ENCODE measurements at regions not wholly inside any gene's neighbourhood (a gene's known extent, or its start where the extent isn't known, plus 50 kb on each side); places are given as distances from the start of the nearest gene placed in this dataset.
"Not testable (repeated sequence)": the region's sequence is repeated elsewhere in the genome, so short reads cannot be mapped to it uniquely, and the experiment has no call there.

DNA sequence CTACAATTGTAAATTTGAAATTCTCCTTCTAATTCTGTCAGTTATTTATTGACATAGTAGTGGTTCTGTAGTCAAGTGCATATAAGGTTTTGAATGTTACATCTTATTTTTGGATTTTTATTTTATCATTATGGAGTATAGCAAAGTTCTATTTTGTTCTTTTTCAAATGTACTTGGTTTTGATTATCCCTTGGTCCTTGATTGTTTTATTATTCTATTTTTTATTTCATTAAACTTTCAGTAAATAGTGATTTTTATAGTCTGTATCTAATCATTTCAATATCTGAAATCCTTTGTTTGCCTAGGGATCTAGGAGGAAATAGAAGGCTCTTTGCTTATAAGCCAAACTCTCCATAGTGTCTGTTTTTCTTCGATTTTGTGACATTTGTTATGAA lies 87.8 kb downstream of the HFE start:
- DNase-seq (ENCODE audit: low read depth in 3 of 3), result no peak

DNA sequence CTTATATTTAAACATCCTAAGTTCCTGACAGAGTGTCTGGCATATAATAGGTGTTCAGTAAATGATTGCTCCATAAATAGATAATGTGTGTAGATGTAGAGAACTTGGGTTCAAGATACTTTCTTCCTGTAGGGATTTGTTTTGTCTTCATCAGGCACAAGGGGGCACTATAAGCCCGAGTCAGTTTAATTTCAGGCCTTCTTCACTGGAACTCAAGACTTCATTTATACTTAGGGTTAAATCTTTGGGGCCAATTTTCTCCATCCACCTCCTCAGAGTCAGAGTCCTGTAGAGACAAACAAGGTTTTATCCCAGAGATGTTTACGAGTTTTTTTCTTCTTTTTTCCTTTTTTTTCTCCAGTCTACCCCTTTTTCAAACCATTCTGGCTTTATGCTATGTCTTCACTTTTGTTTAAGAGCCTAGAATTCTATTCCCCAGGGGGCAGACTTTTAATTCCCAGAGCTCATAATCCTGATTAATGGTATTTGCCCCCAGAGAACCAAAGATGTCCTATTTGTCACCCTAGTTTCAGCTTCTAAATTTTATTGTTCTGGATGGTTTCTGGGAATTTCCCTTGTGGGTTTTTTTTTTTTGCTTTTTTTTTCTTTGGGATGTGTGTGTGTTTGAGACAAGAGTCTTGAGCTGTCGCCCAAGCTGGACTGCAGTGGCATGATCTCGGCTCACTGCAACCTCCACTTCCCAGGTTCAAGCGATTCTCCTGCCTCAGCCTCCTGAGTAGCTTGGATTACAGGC lies 88.4 kb downstream of the HFE start:
- no peak for DNase-seq (ENCODE audit: low read depth in 3 of 3)

DNA sequence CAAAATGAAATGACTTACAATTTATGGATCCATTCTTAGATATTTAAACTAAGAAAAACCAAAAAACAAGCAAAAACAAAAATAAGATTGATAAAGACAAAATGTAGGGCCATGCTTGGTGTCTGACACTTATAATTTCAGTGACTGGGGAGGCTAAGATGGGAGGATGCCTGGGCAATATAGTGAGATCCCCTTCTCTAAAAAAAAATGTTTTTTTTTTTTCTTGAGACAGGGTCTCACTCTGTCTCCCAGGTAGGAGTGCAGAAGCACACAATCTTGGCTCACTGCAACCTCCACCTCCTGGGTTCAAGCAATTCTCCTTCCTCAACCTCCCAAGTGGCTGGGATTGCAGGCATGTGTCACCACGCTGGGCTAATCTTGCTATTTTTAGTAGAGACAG lies 92.4 kb downstream of the HFE start:
- DNase-seq (ENCODE audit: low read depth in 3 of 3), result no peak

DNA sequence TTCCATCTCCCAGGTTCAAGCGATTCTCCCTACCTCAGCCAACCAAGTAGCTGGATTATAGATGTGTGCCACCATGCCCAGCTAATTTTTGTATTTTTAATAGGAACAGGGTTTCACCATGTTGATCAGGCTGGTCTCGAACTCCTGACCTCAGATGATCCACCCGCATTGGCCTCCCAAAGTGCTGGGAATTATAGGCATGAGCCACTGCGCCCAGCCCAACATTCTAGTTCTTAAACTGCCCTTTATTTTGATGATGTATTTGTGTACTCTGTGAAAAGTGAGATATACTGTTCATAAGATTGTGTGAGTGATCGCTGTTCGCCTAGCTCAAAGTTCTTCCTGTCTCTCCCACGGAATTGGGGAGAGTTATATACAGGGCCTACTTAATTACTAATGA lies 93.1 kb downstream of the HFE start:
- no peak for DNase-seq (ENCODE audit: low read depth in 3 of 3)

DNA sequence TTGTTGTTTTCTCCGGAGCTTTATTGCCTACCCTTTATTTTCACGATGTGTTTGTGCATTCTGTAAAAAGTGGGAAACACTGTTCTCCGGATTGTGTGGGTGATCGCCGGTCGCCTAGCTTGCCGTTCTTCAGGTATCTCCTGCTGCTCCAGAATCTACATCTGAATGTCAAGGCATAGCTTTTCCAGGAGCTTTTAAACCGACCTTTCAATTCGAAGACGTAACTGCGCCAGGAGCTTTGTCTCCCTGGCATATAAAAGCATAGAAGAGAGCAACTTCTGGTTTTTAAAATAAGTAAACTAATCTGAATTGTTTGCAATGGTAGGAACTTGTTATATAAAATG lies 96.0 kb downstream of the HFE start:
- no peak for DNase-seq (ENCODE audit: low read depth in 3 of 3)

DNA sequence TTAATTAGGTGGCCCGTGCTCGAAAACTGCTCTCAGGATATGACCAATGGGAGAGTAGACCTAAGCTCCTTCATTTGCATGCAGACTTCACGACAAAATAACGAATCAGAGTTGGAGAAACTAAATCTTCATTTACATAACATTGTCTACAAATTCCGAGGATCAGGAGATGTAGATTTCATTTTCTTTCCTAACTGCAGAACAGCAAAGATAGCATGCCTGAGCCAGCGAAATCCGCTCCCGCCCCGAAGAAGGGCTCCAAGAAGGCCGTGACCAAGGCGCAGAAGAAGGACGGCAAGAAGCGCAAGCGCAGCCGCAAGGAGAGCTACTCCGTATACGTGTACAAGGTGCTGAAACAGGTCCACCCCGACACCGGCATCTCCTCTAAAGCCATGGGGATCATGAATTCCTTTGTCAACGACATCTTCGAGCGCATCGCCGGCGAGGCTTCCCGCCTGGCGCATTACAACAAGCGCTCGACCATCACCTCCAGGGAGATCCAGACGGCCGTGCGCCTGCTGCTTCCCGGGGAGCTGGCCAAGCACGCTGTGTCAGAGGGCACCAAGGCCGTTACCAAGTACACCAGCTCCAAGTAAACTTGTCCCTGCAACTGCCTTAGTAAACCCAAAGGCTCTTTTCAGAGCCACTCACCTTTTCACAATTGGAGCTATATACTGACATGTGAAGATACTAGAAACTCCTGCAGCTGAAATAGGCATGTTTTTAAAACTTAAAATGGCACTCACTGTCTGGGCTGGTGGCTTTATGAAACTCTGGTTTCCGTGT lies 96.5 kb downstream of the HFE start:
- peak in 1 of 3 donors; percentile 64 for DNase-seq (ENCODE audit: low read depth in 3 of 3)

DNA sequence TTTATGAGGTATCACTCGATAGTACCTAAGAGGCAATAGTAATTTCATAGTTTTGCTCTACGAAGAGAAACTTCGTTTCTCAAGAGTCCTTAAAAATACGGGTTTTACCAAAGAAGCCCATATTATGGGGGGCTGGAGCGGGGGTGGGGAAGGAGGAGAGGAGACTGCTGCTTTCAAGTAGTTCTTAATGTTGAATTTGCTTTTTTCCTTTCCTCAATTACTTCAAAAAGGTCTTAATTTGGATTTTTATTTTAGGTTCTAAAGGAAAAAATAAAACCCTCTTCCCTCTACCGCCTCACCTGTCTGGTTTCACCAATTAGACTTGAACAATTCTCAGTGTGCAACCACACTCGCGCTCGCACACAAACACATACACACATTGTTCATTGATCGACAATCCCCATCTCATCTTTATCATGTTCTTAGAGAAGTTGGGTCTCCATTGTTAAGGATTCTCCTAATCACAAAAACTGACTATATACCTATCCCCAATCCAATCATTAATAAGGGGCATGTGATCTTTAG lies 97.2 kb downstream of the HFE start:
- no peak for DNase-seq (ENCODE audit: low read depth in 3 of 3)

DNA sequence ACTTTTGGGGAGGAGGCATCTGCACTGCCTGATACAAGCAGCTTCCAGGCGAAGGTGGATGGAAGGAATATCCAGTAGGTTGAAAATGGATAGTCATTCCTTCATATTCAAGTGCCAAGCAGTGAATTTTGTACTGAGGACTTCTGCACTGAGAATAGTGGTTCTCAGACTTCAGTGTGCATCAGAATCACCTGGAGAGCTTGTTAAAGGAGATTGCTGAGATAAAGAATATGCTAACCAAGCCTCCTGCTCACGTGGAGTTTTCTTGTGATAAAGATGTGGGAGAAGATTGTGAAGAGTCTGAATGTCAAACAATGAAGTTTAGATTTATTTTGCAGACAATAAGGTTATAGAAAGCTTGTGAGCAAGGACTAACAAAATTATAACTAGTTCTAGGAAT lies 97.8 kb downstream of the HFE start:
- DNase-seq (ENCODE audit: low read depth in 3 of 3), result no peak

DNA sequence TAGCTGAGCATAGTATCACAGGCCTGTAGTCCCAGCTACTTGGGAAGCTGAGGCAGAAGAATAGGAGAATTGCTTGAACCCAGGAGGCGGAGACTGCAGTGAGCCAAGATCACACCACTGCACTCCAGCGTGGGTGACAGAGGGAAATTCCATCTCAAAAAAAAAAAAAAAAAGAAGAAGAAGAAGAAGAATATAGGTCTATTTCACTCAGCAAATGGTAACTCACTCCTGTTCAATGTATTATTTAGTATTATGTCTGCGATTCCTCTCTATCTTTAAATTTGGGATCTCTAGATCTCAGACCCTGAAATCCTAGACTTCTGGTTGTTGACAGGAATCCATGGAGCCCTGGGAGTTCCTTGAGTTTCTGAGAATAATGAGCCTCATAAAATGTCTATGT lies 98.6 kb downstream of the HFE start:
- DNase-seq (ENCODE audit: low read depth in 3 of 3), result no peak

DNA sequence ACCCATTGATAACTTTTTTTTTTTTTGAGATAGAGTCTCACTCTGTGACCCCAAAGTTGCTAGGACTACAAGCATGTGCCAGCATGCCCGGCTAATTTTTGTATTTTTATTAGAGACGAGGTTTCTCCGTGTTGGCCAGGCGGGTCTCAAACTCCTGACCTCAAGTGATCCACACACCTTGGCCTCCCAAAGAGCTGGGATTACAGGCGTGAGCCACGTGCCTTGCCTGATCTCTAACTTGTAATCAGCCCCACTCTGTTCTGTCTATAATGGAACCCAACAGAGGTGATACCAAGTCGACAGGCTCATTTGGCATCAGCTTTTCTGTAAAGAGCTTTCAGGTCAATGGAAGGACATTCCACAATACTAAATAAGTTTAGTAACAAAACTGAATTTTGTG lies 99.4 kb downstream of the HFE start:
- DNase-seq (ENCODE audit: low read depth in 3 of 3), result no peak

DNA sequence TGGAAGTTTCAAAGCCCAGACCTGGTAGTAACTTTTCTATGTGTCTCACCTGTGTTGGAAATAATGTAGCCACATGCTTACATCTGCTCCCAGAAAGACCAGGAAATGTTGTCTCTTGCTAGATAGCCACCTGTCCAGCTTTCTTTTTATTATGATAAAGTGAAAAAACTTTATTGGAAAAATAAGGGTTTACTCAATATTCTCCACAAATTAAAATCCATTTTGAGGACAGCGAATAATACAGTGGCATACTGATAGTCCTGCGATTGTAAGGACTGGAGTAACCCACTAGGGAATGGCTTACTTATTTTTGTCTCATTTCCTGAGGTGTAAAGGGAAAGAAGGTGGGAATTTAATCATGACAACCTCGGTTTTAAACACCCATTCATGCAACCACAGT lies 100.1 kb downstream of the HFE start:
- no peak for DNase-seq (ENCODE audit: low read depth in 3 of 3)

DNA sequence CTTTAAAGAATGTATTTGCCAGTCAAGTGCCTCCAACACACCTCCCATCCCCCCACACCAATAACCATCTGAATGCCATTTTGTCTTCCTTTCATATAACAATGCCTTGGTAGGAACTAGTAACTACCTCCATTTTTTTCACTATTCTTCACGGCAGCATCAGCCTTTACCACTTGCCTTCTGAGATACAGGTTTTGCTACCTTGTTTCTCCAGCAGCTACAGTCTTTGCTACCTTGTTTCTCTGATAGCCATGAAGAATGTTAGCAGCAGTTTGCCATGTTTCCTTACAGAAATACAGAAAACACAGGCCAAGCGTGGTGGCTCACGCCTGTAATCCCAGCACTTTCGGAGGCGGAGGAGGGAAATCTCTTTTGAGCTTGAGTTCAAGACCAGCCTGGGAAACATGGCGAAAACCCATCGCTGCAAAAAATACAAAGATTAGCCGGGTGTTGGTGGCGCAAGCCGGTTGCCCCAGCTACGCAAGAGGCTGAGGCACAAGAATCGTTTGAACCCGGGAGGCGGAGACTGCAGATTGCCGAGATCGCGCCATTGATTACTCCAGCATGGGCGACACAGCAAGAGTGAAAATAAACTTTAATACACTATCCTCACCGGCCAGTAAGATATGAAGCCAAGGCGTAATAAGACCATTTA lies 100.9 kb downstream of the HFE start:
- peak in 1 of 3 donors; percentile 65 for DNase-seq (ENCODE audit: low read depth in 3 of 3)

DNA sequence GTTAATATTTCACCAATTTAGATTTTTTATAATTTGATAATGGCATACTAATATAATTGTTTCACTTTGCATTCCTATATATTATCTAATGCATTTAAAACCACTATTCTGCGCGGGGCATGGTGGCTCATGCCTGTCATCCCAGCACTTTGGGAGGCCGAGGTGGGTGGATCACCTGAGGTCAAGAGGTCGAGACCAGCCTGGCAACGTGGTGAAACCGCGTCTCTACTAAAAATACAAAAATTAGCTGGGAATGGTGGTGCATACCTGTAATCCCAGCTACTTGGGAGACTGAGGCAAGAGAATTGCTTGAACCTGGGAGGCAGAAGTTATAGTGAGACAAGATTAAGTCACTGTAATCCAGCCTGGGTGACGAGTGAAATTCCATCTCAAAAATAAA lies 104.3 kb downstream of the HFE start:
- DNase-seq (ENCODE audit: low read depth in 3 of 3), result not testable (repeated sequence)

DNA sequence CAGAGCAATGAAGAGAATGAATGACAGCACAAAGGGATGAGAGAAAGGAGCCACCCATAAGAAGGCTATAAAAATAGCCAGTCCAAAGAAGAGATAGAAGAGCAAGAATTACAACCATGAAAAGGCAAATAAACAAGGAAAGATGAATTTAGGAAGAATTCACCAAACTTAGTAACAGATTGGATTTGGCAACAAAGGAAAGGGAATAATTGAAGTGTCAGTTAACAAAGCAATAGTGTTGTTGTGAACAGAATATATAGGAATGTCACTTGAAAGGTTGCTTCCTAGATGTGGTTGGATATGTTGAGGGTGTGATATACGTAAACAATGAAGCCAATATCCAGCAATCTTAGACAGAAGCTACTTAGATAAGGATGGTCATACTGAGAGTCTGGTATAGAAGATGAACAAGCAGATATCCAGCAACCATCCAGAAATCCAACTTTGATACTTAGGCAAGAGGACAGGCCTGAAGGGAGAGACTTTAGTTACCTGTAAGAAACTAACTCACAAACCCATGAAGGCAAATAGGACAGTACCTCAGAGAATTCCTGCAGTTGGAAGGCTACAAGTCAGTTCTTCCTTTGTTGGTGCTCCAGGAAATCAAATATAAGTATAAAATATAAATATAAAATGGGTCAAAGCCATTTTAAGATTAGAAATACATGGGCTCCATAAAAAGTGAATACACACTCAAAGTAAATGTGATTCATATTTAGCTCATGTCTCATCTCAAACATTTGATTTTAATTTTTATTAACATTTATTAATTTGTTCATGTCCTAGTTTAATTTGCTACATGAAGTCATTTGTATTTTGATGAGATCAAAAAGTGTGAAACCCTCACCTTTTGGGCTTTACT lies 106.5 kb downstream of the HFE start:
- no peak for DNase-seq (ENCODE audit: low read depth in 3 of 3)

DNA sequence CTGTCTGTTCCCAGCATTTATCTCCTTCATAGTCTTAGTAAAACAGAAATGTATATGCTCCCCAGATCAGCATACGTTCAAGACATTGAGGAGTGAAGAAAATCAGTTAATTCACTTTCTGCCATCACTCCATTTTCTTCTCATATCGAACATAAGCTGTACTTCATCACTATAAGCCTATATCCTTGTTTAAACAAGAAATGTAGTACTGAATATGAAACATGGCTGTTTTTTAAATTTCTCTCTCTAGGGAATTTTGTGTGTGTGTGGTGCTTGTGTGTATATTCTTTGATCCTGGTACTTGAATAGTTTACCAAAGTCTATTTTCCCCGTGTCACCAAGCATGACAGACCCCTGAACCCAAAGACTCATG lies 107.1 kb downstream of the HFE start:
- DNase-seq (ENCODE audit: low read depth in 3 of 3), result no peak

DNA sequence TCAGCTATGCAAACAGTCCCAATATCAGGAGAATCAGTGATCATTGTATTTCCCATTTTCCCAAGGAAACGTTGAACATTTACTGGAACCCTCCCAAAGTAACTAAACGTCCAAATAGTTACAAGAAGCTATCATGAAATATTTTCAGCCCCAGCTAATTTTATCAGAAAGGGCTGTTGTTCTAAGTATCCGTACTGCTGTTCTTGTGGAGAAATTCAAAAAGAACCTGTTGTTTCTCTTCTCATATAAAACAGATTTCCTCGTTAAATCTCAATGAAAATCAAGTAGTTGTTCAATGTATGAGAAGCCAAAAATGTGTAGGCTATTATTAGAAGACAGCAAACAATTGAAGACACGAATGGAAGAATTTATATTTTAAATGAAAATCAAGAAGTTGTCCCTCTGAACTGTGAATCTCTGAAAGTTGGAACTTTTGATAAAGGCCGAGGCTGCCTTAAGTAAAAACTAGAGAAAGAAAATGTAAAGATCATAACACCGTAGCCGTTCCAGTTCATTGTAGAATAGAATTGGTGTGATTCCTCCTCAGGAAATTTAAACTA lies 107.7 kb downstream of the HFE start:
- no peak for DNase-seq (ENCODE audit: low read depth in 3 of 3)

DNA sequence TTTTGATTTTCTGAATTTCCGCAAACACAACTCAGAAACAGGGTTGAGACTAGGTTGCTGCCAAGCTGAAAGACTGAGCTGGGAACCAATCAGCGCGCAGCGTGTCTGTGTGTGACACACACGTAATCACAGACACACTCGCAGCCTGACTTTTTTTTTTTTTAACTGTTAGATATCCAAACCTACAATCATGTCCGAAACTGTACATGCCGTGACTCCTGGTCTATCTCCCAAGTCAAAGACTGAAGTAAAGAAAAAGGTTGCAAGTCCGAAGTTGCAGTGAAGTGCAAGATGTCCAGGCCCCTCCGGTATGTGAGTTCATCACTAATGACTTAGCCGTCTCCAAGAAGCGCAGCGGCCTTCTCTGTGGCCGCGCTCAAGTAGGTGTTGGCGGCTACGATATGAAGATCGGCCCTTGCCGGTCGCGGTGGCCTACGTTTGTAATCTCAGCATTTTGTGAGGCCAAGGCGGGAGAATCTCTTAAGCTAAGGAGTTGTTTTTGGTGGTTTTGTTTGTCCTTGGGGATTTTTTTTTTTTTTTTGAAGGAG lies 108.2 kb downstream of the HFE start:
- DNase-seq (ENCODE audit: low read depth in 3 of 3), result peak in 1 of 3 donors; percentile 74

DNA sequence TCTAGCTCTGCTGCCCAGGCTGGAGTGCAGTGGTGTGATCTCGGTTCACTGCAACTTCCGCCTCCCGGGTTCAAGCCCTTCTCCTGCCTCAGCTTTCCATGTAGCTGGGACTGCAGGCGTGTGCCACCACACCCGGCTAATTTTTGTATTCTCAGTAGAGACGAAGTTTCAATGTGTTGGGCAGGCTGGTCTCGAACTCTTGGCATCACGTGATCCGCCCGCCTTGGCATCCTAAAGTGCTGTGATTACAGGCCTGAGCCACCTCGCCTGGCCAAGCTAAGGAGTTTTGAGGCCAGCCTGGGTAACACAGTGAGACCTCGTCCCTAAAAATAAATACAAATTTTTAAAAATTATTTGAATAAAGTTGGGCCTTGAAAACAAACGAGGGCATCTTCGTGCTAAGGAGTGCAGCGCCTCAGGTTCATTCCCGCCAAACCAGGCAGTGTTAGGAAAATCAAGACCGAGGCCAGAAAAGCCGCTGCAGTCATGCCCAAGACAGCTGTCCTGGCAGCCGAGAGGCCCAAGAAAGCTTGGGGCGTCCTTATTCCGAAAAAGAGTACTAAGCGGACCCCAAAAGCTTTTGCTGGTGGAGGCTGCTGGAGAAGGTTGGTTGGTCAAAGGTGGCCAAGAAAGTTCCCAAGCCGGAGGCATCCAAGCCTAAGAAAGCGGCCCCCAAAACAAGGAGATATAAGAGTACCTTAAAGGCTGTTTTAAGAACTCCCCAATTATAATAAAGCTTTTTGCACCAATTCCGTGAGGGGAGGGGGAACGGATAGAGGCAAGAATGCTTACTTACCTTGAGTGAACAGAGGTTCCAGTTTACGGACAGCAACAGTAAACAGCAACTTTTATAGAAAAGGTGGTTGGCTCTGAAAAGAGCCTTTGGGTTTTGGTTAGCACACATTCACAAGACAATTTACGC lies 109.0 kb downstream of the HFE start:
- no peak for DNase-seq (ENCODE audit: low read depth in 3 of 3)

DNA sequence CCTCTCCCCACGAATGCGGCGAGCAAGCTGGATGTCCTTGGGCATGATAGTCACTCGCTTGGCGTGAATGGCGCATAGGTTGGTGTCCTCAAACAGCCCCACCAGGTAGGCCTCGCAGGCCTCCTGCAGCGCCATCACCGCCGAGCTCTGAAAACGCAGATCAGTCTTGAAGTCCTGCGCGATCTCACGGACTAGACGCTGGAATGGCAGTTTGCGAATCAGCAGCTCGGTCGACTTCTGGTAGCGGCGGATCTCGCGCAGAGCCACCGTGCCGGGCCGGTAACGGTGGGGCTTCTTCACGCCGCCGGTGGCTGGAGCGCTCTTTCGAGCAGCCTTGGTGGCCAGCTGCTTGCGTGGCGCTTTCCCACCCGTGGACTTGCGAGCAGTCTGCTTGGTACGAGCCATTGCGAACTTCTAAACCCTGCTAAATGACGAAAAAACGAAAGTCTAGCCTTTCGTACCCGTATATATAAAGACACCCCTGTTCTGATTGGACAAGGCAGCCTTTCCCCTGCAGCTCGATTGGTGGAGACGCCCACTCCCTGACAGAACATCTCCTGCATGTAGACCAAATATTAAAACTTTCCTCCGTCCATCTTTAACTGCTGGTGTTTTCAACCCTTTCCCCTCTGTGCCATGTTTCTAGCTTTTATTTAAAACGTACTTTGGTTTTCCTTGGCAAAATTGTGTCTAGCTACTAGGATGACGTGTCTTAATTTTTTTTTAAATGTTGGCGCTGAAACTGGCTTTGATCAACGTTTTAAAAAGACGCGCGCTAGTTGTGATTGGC lies 109.8 kb downstream of the HFE start:
- DNase-seq (ENCODE audit: low read depth in 3 of 3), result peak in 1 of 3 donors; percentile 73

DNA sequence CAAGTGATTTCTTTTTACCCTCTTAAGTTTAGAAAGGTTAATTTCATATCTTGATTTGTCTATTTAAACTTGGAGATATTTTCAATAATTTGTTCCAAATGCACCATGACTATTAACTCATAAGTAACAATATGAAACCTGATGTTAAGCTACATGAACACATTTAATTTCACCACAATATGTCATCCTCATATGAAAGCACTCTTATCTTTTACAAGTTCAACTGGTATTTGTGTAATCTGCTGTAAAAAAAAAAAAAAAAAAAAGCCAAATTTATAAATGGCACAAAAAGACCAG lies 110.4 kb downstream of the HFE start:
- DNase-seq (ENCODE audit: low read depth in 3 of 3), result no peak
